Adrenal gland (tissue), 9 donors: ENCODE measurements at regions not wholly inside any gene's neighbourhood (a gene's known extent, or its start where the extent isn't known, plus 50 kb on each side); places are given as distances from the start of the nearest gene placed in this dataset.

Source experiments
- DNase-seq, 7 donors: peaks; one replicate each; pipeline ENCODE4 v3.0.0-alpha.2; 2019 to 2020
- H3K27ac ChIP-seq, 5 donors: fragments of 200-600 bp; sonication (generic) in 4 of 5; 1 replicate in 3 of 5; 2 replicates in 2 of 5; pipeline versions ENCODE4 v1.5.1 to v1.8.0; 2016 to 2020; ENCODE audit warnings: mild to moderate bottlenecking in 1 of 5
- H3K27me3 ChIP-seq: fragments of 200-600 bp; 2 replicates; pipeline ENCODE4 v1.8.0; 2021
- H3K36me3 ChIP-seq, 2 donors: fragments of 200-600 bp; replicated peaks in 1 of 2; 1 replicate in 1 of 2; 2 replicates in 1 of 2; pipeline versions ENCODE4 v1.5.1 to v1.8.0; 2018 to 2022
- H3K4me1 ChIP-seq, 2 donors: fragments of 200-600 bp; replicated peaks in 1 of 2; 1 replicate in 1 of 2; 2 replicates in 1 of 2; pipeline versions ENCODE4 v1.5.1 to v1.8.0; 2018 to 2021
- H3K4me3 ChIP-seq, 4 donors: fragments of 200-600 bp; sonication (generic) in 3 of 4; one replicate each; pipeline ENCODE4 v1.5.1; 2016 to 2018
- H3K9me3 ChIP-seq, 3 donors: fragments of 200-600 bp; sonication (generic) in 1 of 3; replicated peaks in 1 of 3; 1 replicate in 2 of 3; 2 replicates in 1 of 3; pipeline versions ENCODE4 v1.5.1 to v1.8.0; 2016 to 2021
- POLR2A ChIP-seq, 2 donors: fragments of 450-650 bp; IDR thresholded peaks; one replicate each; pipeline ENCODE4 v1.6.1; 2017; ENCODE audit warnings: antibody characterized with exemption in 2 of 2, mild to moderate bottlenecking in 2 of 2, moderate library complexity in 1 of 2
- WGBS, 4 donors: extraction: QIAGEN DNeasy Blood & Tissue Kit in 2 of 4; methylation state at CpG; one replicate each; pipeline versions ENCODE4 v1.1.5 to v1.1.7; 2013 to 2017; 5-methylcytosine and 5-hydroxymethylcytosine counted together
- intact Hi-C, 2 donors: fragments of 100-400 bp; cut with DNase I; formaldehyde crosslinking; loops; one replicate each; pipeline versions ENCODE4 v1.14.1 to v1.15.0; 2022 to 2023
- TF ChIP-seq, protein P1 (sequence below), 6 experiments: fragments of 450-650 bp in 4 of 6; fragments of 200-600 bp in 2 of 6; sonication (generic) in 1 of 6; IDR thresholded peaks; 1 replicate in 5 of 6; 2 replicates in 1 of 6; pipeline versions ENCODE4 v1.5.1 to v1.8.0; 2016 to 2021; ENCODE audit warnings: antibody characterized with exemption in 6 of 6, mild to moderate bottlenecking in 2 of 6, moderate library complexity in 1 of 6
- donor health status: healthy with polysubstance abuse.
- donor health status: Bipolar disorder and iron deficiency.
- donor health status: DM: yes; HTN: yes; CAD: no.
- donor health status: DM: no; HTN: no; CAD: no.
- donor health status: DM: no; HTN: no; CAD: no.

DNA sequence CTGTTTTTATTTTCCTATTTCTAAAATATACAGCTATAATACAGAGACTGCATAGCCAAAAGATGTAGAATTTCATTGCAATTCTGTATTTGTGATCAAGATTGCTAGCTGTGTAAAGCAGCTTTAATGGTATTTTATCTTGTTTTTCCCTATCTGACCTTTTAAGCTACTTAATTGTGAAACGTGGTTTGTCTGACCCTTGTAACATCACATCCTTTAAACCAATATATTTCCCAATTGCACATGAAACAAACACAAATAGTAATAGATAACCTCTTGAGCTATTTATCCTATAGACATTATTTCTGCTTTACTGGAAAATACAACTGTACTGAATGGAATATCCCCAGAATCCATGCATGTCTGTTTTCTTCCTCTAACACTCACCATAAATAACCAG lies 112.2 kb upstream of the PLPPR4 start:
- Histone ChIP-seq H3K27ac (no peak overlapping the region), H3K9me3 (no peaks in the 10 kb centered on the region), H3K36me3 (no peaks in the 10 kb centered on the region), H3K4me1 (no peaks in the 10 kb centered on the region), H3K4me3 (no peak overlapping the region), H3K27me3 (no peaks in the 10 kb centered on the region)
- TF ChIP-seq, protein P1, sequence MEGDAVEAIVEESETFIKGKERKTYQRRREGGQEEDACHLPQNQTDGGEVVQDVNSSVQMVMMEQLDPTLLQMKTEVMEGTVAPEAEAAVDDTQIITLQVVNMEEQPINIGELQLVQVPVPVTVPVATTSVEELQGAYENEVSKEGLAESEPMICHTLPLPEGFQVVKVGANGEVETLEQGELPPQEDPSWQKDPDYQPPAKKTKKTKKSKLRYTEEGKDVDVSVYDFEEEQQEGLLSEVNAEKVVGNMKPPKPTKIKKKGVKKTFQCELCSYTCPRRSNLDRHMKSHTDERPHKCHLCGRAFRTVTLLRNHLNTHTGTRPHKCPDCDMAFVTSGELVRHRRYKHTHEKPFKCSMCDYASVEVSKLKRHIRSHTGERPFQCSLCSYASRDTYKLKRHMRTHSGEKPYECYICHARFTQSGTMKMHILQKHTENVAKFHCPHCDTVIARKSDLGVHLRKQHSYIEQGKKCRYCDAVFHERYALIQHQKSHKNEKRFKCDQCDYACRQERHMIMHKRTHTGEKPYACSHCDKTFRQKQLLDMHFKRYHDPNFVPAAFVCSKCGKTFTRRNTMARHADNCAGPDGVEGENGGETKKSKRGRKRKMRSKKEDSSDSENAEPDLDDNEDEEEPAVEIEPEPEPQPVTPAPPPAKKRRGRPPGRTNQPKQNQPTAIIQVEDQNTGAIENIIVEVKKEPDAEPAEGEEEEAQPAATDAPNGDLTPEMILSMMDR (IDR thresholded peaks at IDR 0.05) = no peak
- no peak for TF ChIP-seq POLR2A (IDR thresholded peaks at IDR 0.05)
- WGBS, 4 donors = 16 to 31% (median 23%) methylated on average over 1 of the region's 1 CpG
- DNase-seq = no peak
- intact Hi-C loops = no loop called here

DNA sequence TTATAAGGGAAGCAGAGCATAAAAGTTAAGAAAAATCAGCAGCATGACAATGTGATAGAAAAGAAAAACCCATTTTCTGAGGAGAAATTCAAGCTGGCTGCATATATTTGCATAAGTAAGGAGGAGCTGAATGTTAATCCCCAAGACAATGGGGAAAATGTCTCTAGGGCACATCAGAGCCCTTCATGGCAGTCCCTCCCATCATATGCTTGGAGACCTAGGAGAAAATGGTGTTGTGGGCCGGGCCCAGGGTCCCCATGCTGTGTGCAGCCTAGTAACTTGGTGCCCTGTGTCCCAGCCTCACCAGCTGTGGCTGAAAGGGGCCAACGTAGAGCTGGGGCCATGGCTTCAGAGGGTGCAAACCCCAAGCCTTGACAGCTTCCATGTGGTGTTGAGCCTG lies 100.6 kb upstream of the PLPPR4 start:
- H3K27me3 ChIP-seq = no peaks in the 10 kb centered on the region
- H3K27ac ChIP-seq = no peak overlapping the region
- no peaks in the 10 kb centered on the region for H3K36me3 ChIP-seq
- TF ChIP-seq POLR2A (IDR thresholded peaks at IDR 0.05) = no peak
- TF ChIP-seq, protein P1 (IDR thresholded peaks at IDR 0.05) = no peak
- DNase-seq = no peak
- no peaks in the 10 kb centered on the region for H3K9me3 ChIP-seq
- no peak overlapping the region for H3K4me3 ChIP-seq
- no peaks in the 10 kb centered on the region for H3K4me1 ChIP-seq
- 50 to 71% (median 64%) methylated on average over 1 to 2 of the region's 2 CpGs for WGBS, 4 donors
- intact Hi-C loops = no loop called here

DNA sequence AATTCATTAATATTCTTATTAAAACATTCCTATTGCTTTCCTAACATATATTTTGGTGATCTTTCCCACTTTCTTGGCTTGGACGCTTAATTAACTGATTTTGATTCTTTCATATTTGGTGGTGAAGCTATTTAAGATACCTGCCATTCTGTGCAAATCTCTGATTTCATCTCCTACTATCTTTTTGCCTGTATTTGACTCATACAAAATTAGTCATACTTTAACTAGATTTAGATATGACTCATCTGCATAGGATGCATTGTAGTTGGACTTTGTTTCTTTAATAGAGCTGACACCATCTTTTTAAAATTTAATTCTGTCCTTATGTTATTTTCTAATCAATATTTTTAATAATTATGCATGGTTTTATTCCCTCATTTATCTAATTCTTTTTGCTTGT lies 93.8 kb upstream of the PLPPR4 start:
- no peaks in the 10 kb centered on the region for H3K27me3 ChIP-seq
- intact Hi-C loops = loop anchor here in 1 of 2 donors (10.0 kb wide), 1 partner anchor 534 kb away; no protein-coding TSS in a partner anchor
- 67 to 86% (median 79%) methylated on average over 1 of the region's 1 CpG for WGBS, 4 donors
- no peaks in the 10 kb centered on the region for H3K9me3 ChIP-seq
- no peak for DNase-seq
- peaks cover 0 to 4% of the 10 kb centered on the region in 2 donors for H3K4me1 ChIP-seq
- no peak overlapping the region for H3K27ac ChIP-seq
- no peak overlapping the region for H3K4me3 ChIP-seq
- TF ChIP-seq, protein P1 (IDR thresholded peaks at IDR 0.05) = no peak
- no peak for TF ChIP-seq POLR2A (IDR thresholded peaks at IDR 0.05)
- H3K36me3 ChIP-seq = no peaks in the 10 kb centered on the region

DNA sequence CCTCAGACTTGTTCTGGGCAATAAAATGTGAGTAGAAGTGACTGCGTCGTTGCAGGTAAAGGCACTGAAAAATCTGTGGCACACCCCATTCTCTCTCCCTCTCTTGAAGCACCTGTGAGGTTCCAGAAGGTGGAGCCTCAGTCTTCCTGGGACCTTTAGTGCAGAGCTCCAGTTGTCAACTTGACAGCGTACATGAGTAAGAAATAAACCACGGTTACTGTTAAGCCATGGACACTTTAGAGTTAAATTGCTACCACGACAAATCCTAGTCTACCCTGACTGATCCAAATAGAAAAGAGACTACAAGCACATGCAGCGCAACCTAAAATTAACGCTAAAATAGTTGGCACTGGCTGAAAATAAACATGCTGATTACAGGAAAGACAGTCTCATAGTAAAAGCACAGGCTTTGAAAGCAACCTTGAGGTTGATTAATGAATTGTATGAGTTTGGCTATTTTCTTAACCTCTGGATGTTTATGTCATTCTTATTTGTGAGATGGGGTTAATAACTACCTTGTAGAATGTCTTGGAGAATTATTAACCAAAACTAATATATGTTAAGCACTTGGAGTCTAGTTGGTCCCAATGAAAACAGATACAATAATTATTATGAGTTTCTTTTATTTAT lies 93.0 kb upstream of the PLPPR4 start:
- no peak for TF ChIP-seq POLR2A (IDR thresholded peaks at IDR 0.05)
- TF ChIP-seq, protein P1 (IDR thresholded peaks at IDR 0.05) = no peak
- no peak for DNase-seq
- no peak overlapping the region for H3K27ac ChIP-seq
- H3K27me3 ChIP-seq = no peaks in the 10 kb centered on the region
- H3K9me3 ChIP-seq = no peaks in the 10 kb centered on the region
- peaks cover 0 to 4% of the 10 kb centered on the region in 2 donors for H3K4me1 ChIP-seq
- WGBS, 4 donors = 44 to 52% (median 48%) methylated on average over 7 of the region's 7 CpGs
- H3K36me3 ChIP-seq = no peaks in the 10 kb centered on the region
- intact Hi-C loops = loop anchor here in 1 of 2 donors (10.0 kb wide), 1 partner anchor 534 kb away; no protein-coding TSS in a partner anchor
- no peak overlapping the region for H3K4me3 ChIP-seq
